ENCODE measurements at regions not wholly inside any gene's neighbourhood (a gene's known extent, or its start where the extent isn't known, plus 50 kb on each side); places are given as distances from the start of the nearest gene placed in this dataset.

- no peak overlapping the region for H3K4me2 ChIP-seq (ENCODE audit: insufficient read depth, low read length)
- no peaks in the 10 kb centered on the region for H3K4me1 ChIP-seq (ENCODE audit: insufficient read depth, low read length)
- no peaks in the 10 kb centered on the region for H4K20me1 ChIP-seq (ENCODE audit: insufficient read depth, low read length)
- no peaks in the 10 kb centered on the region for H3K9me3 ChIP-seq (ENCODE audit: insufficient read depth, low read length, severe bottlenecking)
- TF ChIP-seq EZH2 (IDR thresholded peaks at IDR 0.05; ENCODE audit: borderline replicate concordance, low read depth, low read length, severe bottlenecking), result no peak
- TF ChIP-seq, protein P1, sequence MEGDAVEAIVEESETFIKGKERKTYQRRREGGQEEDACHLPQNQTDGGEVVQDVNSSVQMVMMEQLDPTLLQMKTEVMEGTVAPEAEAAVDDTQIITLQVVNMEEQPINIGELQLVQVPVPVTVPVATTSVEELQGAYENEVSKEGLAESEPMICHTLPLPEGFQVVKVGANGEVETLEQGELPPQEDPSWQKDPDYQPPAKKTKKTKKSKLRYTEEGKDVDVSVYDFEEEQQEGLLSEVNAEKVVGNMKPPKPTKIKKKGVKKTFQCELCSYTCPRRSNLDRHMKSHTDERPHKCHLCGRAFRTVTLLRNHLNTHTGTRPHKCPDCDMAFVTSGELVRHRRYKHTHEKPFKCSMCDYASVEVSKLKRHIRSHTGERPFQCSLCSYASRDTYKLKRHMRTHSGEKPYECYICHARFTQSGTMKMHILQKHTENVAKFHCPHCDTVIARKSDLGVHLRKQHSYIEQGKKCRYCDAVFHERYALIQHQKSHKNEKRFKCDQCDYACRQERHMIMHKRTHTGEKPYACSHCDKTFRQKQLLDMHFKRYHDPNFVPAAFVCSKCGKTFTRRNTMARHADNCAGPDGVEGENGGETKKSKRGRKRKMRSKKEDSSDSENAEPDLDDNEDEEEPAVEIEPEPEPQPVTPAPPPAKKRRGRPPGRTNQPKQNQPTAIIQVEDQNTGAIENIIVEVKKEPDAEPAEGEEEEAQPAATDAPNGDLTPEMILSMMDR (IDR thresholded peaks at IDR 0.05; ENCODE audit: borderline replicate concordance, extremely low read depth, low read length, poor library complexity, severe bottlenecking), result no peak
- no peak overlapping the region for H3K4me3 ChIP-seq (ENCODE audit: low read depth in 1 of 2, low read length in 2 of 2)
- no peak overlapping the region for H3K27ac ChIP-seq (ENCODE audit: low read length)
- H3K79me2 ChIP-seq (ENCODE audit: insufficient read depth, low read length), result no peaks in the 10 kb centered on the region
- H3K36me3 ChIP-seq (ENCODE audit: insufficient read depth, low read length), result no peaks in the 10 kb centered on the region
- H3K9ac ChIP-seq (ENCODE audit: low read depth, low read length), result no peak overlapping the region
- DNase-seq (no peak), ATAC-seq (ENCODE audit: insufficient read depth, low read depth) (no peak)
- peaks cover 8% of the 10 kb centered on the region for H3K27me3 ChIP-seq (ENCODE audit: insufficient read depth, low read length, poor library complexity)
- H2AFZ ChIP-seq (ENCODE audit: low read depth, low read length), result no peak overlapping the region
Measured at GRCh38 chr17:36885153-36885735, 52.0 kb upstream of the LHX1 start.

GRCh38 chr17:36885771-36886377 lies 51.4 kb upstream of the LHX1 start:
- H2AFZ ChIP-seq (ENCODE audit: low read depth, low read length), result no peak overlapping the region

More at GRCh38 chr17:36885771-36886377, 51.4 kb upstream of the LHX1 start:
- no peak for TF ChIP-seq EZH2 (IDR thresholded peaks at IDR 0.05; ENCODE audit: borderline replicate concordance, low read depth, low read length, severe bottlenecking)
- TF ChIP-seq, protein P1 (IDR thresholded peaks at IDR 0.05; ENCODE audit: borderline replicate concordance, extremely low read depth, low read length, poor library complexity, severe bottlenecking), result no peak
- Histone ChIP-seq H3K36me3 (ENCODE audit: insufficient read depth, low read length) (no peaks in the 10 kb centered on the region), H3K27me3 (ENCODE audit: insufficient read depth, low read length, poor library complexity) (peaks cover 11% of the 10 kb centered on the region), H3K4me3 (ENCODE audit: low read depth in 1 of 2, low read length in 2 of 2) (no peak overlapping the region), H3K79me2 (ENCODE audit: insufficient read depth, low read length) (no peaks in the 10 kb centered on the region), H3K27ac (ENCODE audit: low read length) (no peak overlapping the region), H3K9ac (ENCODE audit: low read depth, low read length) (no peak overlapping the region), H3K9me3 (ENCODE audit: insufficient read depth, low read length, severe bottlenecking) (no peaks in the 10 kb centered on the region), H3K4me2 (ENCODE audit: insufficient read depth, low read length) (no peak overlapping the region), H4K20me1 (ENCODE audit: insufficient read depth, low read length) (no peaks in the 10 kb centered on the region), H3K4me1 (ENCODE audit: insufficient read depth, low read length) (no peaks in the 10 kb centered on the region)
- DNase-seq, result no peak
- no peak for ATAC-seq (ENCODE audit: insufficient read depth, low read depth)

All from DND-41 (cell line).